ENCODE measurements at regions not wholly inside any gene's neighbourhood (a gene's known extent, or its start where the extent isn't known, plus 50 kb on each side); places are given as distances from the start of the nearest gene placed in this dataset.

DNA sequence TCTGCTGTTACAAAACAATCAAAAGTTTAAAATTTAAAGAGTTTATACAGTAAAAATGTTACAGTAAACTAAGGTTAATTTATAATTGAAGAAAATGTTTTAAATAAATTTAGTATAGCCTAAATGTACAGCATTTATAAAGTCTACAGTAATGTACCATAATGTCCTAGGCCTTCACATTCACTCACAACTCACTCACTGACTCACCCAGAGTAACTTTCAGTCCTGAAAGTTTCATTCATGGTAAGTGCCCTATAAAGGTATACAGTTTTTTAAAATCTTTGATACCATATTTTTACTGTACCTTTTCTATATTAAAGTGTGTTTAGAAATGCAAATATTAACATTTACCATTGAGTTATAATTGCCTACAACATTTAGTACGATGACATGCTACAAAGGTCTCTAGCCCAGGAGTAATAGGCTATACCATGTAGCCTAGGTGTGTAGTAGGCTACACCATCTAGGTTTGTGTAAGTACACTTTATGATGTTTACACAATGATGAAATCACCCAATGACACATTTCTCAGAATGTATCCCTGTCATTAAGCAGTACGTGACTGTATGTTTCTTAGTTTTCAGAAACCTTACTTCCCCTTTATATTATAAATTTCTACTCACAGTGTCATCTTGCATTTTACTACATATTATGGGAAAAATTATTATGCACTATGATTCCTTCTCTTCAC, 320.8 kb downstream of the ADAM29 start (continued):
- TF ChIP-seq, protein P1, sequence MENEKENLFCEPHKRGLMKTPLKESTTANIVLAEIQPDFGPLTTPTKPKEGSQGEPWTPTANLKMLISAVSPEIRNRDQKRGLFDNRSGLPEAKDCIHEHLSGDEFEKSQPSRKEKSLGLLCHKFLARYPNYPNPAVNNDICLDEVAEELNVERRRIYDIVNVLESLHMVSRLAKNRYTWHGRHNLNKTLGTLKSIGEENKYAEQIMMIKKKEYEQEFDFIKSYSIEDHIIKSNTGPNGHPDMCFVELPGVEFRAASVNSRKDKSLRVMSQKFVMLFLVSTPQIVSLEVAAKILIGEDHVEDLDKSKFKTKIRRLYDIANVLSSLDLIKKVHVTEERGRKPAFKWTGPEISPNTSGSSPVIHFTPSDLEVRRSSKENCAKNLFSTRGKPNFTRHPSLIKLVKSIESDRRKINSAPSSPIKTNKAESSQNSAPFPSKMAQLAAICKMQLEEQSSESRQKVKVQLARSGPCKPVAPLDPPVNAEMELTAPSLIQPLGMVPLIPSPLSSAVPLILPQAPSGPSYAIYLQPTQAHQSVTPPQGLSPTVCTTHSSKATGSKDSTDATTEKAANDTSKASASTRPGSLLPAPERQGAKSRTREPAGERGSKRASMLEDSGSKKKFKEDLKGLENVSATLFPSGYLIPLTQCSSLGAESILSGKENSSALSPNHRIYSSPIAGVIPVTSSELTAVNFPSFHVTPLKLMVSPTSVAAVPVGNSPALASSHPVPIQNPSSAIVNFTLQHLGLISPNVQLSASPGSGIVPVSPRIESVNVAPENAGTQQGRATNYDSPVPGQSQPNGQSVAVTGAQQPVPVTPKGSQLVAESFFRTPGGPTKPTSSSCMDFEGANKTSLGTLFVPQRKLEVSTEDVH (IDR thresholded peaks at IDR 0.05; ENCODE audit: low read depth, partially characterized antibody), result no peak
- TF ChIP-seq, protein P2, sequence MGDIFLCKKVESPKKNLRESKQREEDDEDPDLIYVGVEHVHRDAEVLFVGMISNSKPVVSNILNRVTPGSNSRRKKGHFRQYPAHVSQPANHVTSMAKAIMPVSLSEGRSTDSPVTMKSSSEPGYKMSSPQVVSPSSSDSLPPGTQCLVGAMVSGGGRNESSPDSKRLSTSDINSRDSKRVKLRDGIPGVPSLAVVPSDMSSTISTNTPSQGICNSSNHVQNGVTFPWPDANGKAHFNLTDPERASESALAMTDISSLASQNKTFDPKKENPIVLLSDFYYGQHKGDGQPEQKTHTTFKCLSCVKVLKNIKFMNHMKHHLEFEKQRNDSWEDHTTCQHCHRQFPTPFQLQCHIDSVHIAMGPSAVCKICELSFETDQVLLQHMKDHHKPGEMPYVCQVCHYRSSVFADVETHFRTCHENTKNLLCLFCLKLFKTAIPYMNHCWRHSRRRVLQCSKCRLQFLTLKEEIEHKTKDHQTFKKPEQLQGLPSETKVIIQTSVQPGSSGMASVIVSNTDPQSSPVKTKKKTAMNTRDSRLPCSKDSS (IDR thresholded peaks at IDR 0.05; ENCODE audit: low read depth, partially characterized antibody), result no peak
- TF ChIP-seq SMC3 (conservative IDR thresholded peaks at IDR 0.05; ENCODE audit: insufficient read depth, low read depth, low read length) (no peak), MECOM (CRISPR knock-in tag; IDR thresholded peaks at IDR 0.05) (no peak), ARHGAP35 (IDR thresholded peaks at IDR 0.05; ENCODE audit: partially characterized antibody) (no peak), KAT2B (IDR thresholded peaks at IDR 0.05; ENCODE audit: low read depth, low read length) (no peak), SMAD1 (IDR thresholded peaks at IDR 0.05; ENCODE audit: low read depth, low read length, partially characterized antibody) (no peak), MTF1 (CRISPR knock-in tag; IDR thresholded peaks at IDR 0.05; ENCODE audit: borderline replicate concordance) (no peak), MYC (IDR thresholded peaks at IDR 0.05; ENCODE audit: low read depth, low read length) (no peak), MYC (CRISPR knock-in tag; IDR thresholded peaks at IDR 0.05; ENCODE audit: borderline replicate concordance, low read depth) (no peak), SIX5 (IDR thresholded peaks at IDR 0.05; ENCODE audit: borderline replicate concordance in 1 of 2, insufficient read depth in 1 of 2, low read depth in 1 of 2, low read length in 2 of 2) (no peak)
- TF ChIP-seq, protein P3, sequence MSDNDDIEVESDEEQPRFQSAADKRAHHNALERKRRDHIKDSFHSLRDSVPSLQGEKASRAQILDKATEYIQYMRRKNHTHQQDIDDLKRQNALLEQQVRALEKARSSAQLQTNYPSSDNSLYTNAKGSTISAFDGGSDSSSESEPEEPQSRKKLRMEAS (CRISPR knock-in tag; IDR thresholded peaks at IDR 0.05), result no peak
- TF ChIP-seq, protein P4, sequence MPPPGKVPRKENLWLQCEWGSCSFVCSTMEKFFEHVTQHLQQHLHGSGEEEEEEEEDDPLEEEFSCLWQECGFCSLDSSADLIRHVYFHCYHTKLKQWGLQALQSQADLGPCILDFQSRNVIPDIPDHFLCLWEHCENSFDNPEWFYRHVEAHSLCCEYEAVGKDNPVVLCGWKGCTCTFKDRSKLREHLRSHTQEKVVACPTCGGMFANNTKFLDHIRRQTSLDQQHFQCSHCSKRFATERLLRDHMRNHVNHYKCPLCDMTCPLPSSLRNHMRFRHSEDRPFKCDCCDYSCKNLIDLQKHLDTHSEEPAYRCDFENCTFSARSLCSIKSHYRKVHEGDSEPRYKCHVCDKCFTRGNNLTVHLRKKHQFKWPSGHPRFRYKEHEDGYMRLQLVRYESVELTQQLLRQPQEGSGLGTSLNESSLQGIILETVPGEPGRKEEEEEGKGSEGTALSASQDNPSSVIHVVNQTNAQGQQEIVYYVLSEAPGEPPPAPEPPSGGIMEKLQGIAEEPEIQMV (tag; conservative IDR thresholded peaks at IDR 0.05; ENCODE audit: low read depth), result no peak
- TF ChIP-seq, protein P5, sequence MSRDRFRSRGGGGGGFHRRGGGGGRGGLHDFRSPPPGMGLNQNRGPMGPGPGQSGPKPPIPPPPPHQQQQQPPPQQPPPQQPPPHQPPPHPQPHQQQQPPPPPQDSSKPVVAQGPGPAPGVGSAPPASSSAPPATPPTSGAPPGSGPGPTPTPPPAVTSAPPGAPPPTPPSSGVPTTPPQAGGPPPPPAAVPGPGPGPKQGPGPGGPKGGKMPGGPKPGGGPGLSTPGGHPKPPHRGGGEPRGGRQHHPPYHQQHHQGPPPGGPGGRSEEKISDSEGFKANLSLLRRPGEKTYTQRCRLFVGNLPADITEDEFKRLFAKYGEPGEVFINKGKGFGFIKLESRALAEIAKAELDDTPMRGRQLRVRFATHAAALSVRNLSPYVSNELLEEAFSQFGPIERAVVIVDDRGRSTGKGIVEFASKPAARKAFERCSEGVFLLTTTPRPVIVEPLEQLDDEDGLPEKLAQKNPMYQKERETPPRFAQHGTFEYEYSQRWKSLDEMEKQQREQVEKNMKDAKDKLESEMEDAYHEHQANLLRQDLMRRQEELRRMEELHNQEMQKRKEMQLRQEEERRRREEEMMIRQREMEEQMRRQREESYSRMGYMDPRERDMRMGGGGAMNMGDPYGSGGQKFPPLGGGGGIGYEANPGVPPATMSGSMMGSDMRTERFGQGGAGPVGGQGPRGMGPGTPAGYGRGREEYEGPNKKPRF (IDR thresholded peaks at IDR 0.05; ENCODE audit: low read depth, low read length), result no peak

Data from K562 (cell line).